GM21528 (cell line): ENCODE measurements at regions not wholly inside any gene's neighbourhood (a gene's known extent, or its start where the extent isn't known, plus 50 kb on each side); places are given as distances from the start of the nearest gene placed in this dataset.
A peak's percentile ranks its signal among the peaks of the same experiment; 100 is the strongest.

Source experiments
- ATAC-seq: cut with Tn5 transposase; IDR thresholded peaks from one replicate; pipeline ENCODE4 v1.9.1; 2021; ENCODE audit warnings: mild to moderate bottlenecking, moderate library complexity; ENCODE audit not compliant: unreplicated experiment, low FRiP score

DNA sequence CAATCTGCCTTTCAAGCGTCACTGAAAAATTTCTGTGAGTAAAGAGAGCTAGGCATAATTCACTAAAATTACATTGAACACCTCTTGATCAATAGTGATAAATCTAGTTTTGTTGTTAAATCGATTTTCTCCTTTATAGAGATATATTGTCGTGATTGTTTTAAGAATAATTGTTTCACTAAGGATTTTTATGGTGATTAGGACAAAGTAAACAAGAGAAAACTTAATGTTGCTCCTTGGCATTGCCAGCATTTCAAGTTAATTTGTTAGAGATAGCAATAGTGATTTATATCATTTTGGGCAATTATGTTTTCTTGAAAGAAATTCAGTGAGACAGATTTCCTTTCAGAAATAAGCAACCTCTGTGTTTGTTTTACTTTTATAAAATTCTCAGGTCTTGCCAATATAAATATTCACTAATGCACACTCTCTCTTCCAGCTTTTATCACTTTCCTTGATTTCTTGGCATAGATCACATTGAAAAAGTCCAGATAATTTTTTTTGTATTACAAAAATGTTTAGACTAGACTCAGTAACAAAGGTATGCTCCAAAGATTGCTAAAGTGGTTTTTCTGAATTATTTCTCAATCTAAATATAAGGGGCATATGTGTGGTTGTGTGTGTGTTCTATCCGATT, 538.7 kb downstream of the TFEC start:
- ATAC-seq = no peak

DNA sequence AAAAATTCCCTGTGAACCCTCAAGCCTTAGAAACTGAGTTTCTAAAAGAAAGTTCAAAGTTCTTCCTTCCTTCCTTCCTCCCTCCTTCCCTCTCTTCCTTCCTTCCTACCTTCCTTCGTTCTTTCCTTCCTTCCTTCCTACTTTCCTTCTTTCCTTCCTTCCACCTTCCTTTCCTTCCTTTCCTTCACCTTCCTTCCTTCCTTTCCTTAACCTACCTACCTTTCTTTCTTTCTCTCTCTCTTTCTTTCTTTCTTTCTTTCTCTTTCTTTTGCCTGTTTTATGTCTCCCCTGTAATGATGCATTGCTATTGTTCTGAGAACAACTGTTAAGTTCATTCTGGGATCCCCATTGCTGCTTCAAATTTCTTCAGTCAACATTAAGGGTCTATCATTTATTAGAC, 551.1 kb downstream of the TFEC start:
- ATAC-seq = no peak

DNA sequence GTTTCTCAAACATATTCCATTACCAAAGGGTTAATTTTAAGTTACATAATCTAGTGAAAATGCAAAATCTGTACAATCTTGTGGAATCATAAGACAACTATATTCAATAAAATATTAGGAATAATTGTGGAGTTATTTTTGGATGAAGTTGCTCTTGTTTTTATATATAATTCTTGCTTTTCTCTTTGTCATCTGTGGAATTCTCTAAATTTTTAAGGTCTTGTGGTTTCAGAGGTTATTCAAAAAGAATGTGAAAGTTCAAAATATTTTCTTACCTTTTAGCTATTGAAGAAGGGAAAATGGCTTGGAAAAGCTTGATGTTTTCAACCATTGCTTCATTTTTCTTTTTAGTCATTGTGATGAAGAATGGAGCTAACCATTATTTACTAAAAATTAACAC, 552.1 kb downstream of the TFEC start:
- no peak for ATAC-seq

DNA sequence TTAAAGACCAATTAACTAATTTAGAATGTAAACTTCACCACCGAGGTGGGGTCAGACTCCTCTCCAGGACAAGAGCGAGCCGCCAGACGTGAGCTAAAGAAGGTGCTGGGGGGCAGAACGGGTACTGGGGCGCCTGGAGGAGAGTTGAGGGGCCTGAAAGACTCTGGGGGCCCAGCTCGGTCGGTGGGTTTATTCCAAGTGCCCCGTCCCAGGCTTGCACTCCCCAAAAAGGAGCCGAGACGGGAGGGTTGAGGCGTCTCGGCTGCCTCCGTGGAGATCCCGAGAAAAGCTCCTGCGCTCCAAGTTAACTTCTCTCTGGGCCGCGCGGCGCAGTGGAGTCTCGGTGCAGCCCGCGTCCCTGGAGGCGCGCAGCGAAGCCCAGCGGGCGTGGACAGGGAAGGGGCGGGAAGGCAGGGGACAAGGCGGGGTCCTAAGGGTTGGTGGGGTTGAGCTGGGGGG, 553.3 kb downstream of the TFEC start:
- ATAC-seq = no peak

DNA sequence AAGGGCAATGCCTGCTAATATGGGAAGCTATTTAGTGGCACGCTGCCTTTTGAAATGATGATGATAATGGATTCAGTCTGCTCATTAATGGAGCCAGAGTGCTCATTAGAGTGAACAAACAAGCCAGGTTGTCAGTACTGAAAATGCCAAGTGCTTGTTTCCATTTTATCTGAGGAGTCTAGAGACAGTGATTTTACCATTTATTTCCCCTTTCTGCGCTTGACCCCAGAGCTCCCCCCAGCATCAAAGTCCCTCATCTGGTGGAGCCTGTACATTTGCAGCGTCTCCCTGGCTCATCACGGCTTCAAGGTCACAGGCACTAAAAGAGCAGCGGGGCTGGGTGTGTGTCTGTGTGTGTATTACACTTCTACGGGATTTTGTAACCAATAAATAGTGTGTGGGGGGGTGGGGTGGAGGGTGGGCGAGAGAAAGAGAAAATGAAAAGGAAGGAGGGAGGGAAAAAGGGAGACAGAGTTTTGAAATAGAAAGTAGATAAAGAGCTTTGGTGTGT, 553.8 kb downstream of the TFEC start:
- no peak for ATAC-seq

DNA sequence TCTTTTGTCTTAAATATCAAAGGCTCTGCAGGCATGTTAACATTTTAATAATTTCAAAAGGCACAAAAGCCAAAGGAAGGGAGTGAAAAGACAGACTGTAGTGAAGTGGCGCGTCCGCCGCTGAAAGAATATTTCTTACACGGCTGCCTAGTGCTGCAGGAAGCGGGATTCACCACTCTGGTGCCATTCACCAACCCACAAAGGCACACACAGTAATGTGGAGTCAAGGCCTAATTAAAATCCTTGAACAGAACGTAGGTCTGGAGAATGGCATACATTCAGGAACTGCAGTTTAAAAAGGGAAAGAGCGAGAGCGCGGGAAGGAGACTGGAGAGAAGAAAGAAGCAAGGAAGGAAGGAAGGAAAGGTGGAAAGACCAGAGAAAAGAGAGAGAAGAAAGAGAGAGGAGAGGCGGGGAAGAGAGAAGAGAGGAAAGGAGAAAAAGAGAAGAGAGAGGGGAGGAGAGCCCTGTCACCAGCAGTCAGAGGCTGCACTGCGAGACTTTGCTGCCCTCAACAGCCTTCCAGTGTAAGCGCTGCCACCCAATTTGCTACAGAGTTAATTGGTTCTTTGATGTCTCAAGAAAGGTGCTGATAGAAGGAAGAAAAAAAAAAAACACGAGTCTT, 554.0 kb downstream of the MDFIC start:
- no peak for ATAC-seq

DNA sequence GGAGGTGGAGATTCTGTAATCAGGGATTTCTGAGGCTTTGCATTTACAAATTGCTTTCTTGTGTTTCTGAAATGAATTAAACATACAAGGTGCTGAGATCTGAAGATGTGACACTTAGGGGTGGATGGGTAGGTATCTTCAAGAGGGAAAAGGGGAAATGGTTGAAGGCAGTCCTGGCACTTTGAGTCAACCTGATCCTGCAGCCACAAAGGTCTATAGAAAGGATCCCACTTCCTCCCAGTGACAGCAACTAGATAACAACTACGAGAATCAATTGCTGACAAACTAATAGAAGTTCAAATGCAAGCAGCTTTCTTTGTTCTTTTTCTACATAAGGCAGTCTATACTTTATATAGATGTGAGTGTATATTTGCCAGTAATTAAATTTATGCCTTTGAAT, 553.3 kb downstream of the MDFIC start:
- ATAC-seq = no peak

DNA sequence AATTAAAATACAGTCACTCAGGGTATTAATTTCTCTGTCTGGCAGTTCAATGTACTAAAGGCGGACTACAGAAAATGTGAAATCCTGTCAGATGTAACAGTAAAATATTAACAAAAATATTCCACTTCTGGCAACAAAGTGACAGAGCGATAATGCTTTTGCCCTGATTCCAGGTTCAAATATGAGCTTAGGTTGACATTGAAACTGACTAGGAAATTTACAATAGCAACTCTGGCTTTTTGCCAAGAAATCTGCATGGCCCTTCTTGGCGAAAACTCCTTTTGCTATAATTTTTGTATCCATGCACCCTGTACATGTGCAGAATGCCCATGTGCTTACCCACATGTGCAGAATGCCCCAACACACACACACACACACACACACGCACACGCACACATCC, 552.2 kb downstream of the MDFIC start:
- ATAC-seq = no peak

DNA sequence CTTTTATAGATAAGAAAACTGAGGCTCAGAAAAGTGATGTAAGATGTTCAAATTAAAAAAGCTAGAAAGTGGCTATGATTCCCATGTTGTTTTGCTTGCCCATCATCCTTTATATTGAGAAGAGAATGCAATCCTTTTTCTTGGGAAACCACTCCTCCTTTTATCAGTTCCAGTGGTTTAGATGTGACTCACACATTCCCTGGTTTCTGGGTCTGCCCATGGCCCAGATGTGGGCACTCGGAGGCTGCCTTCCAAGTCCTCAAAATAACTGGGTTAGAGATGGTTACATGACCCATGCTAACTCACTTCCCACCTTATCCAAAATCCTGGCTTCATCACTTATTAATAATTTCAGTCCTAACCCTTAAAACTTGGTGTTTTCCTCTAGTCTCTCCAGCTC, 550.0 kb downstream of the MDFIC start:
- ATAC-seq = no peak

DNA sequence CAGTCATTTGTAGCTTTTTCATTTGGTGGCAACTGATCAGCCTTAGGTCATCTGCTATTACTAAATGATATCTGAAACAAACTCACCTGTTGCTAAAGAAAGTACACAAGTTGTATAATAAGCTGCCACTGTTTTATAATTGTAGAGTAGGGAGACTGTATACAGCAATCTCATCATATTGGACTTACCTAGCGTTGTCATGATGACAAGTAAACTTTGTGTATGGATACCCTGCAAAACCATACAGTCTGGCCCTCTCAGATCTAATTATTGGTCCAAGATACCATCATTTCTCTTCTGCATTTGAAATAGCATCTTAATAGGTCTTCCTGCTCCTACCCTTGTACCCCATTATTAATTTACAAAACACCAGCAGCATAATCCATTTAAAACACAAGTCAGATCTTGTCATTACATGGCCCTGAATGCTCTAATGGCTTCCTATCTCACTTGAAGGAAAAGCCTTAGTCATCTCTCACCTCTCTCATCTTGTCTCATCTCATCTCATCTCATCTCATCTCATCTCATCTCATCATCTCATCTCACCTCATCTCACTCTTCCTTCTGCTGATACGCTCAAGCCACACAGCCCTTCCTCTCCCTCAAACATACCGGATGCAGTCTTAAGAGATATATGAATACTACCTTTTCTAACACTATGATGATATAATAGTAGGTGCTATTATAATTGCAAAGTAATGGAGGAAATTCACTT, 540.6 kb downstream of the MDFIC start:
- no peak for ATAC-seq

DNA sequence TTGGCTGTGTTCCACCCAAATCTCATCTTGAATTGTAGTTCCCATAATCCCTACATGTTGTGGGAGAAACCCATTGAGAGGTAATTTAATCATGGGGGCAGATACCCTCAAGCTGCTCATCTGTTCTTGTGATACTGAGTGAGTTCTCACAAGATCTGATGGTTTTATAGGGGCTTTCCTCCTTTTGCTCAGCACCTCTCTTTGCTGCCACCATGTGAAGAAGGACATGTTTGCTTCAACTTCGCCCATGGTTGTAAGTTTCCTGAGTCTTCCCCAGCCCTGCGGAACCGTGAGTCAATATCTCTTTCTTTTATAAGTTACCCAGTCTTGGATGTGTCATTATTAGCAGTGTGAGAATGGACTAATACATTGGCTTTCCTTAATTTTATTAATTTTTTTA, 527.8 kb downstream of the MDFIC start:
- ATAC-seq = no peak

DNA sequence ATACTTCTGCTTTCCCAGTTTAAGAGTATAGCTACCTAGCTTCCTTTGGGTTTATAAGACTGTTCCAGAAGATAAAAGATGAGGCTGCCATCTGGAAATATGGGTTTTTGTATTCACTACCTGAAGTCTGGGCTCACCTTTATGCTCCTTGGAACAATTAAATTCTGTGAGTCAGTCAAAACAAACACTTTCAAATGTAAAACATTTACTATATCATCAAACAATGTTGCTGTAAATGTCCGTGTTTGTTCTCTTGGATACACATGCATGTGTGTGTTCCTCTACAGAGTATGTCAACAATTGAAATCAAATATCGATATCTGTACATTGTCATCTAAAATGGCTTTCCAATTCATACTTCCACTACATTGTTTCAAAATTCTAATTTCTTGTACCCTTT, 525.6 kb downstream of the MDFIC start:
- ATAC-seq = no peak

DNA sequence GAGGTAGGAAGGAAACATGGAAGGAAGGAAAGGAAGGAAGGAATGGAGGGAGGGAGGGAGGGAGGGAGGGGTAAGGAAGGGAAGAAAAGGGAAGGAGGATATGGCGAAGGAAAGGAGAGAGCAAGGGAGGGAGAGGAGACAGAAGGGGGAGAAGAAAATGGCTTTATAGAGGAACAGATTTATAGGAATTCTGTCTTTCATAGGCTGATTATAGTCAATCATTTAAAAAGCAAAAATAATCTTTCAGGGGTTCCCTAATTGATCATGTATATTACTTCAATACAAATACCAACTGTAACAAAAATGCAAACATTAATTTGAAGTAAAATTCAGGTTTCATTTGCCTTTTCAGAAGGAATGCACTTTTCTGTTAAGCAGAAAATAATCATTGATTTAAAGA, 519.1 kb downstream of the MDFIC start:
- ATAC-seq = no peak

DNA sequence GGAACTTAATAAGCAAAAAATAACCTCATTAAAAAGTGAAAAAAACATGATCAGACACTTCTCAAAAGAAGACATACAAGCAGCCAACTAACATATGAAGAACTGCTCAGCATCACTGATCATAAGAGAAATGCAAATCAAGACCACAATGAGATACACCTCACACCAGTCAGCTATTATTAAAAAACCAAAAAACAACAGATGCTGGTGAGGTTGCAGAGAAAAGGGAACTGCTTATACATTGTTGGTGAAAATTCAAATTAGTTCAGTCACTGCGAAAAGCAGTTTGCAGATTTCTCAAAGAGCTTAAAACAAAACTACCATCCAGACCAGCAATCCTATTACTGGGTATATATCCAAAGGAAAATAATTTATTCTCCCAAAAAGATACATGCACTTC, 513.3 kb downstream of the MDFIC start:
- ATAC-seq = peak; percentile 88

DNA sequence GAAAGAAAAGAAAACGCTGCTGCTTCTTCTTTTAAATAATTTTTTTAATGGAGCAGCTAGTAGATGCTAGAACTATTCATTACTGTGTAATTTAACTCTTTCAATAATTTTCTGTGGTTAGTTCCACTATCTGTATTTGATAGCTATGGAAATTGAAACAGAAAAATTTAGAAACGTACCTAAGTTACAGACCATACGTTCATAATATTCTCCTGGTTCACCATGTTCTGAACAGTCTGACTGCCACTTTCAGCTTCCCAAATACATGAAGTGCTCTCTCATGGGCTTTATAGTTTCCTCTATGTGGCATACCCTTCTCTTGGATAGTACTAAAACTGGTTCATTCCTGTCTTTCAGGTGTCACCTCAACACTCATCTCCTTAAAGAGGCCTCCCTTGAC, 508.0 kb downstream of the MDFIC start:
- ATAC-seq = no peak

DNA sequence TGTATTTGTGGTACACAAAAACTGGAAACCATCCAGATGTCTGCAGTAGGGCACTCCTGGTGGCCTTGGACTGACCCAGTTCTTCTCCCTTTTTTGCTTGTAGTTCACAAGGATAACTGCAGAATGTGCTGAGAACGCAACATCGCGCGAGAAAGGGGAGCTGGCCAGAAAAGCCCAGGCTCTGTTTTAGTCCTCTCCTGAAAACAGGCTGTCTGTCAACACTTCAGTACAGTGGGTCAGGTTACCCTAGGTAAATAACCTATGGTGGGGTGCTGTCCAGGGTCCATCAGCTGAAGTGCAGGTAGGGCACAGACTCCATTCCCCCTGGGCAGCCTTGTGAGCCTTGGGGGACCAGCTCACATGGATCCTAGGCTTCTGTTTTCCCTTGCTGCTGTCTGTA, 495.8 kb downstream of the MDFIC start:
- ATAC-seq = no peak

DNA sequence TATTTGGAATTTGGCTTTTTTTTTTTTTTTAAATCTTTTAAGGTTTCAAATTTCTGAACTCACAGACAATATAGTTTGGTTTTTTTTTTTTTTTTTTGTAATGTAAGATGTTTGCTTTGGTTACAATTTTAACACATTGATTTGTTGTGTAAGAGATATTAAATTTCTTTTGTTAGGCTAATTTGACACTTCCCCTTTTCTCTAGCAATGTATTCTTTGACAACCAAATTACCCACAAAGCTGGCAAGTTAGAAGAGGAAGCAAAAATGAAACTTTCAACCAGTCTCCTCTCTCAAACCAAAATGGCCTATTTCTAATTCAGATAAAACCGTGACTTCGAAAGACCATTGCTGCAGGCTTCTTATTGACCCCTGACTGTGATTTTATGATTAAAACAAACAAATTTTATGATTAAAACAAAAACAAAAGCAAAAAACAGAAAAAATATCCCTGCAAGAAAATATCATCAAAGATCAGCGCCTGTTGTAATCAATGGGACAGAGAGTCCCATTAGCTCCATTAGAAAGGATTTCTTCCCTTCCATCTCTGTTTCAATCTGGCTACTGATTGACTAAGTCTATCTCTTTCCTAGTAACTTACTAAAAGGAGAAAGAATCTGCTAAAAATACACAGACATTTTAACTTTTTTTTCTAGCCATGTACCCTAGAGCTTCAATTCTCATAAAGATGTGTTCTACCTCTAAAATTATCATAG, 489.2 kb downstream of the MDFIC start:
- peak; percentile 96 for ATAC-seq

DNA sequence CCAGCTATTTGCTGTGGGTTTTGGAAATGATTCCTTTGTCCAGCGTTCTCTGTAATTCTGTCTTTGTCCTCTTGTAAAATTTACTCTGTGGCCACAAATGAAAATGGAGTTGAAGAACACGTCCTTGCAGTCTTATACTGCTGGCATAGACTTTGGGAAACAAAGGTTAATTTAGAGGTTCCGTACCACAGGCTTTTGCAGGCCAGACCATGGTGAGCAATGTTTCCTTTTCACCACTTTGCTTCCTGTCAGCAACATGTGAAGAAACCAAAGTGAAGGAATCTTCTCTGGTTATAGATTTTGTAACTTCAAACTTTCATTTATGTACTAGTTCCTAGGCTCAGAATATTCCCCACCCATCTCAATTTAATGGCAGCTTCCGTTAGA, 488.5 kb downstream of the MDFIC start:
- no peak for ATAC-seq

DNA sequence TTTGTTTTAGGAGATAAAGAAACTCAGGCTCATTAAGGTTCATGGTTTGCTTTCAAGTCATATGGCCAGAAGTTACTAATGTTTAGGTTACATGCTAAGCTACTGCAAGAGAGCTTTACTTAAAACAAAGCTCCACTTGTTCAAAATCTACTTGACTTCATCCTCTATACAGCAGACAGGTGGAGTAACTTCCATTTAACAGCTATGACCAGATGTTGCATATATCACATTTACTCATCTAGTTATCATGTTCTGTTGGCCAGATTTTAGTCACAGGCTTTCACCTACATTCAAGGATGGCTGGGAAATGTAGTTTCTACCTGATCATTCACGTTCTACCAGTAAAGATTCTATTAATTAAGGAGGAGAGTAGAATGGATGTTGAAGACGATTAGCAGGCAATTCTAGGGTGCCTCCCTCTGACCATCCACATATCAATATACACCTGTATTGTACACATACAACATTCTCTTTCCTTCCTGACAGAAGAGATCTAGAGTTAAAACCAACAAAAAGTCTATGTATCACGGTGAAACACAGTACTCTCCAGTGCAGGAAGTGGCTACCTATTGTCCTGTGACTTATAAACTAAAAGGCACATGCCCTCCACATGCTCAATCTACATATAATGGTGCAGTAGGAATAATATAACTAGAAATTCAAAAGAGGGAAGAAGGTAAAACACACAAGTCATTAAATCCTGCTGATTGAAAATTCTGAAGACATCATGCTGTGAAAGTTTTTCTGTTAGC, 488.0 kb downstream of the MDFIC start:
- ATAC-seq = no peak

DNA sequence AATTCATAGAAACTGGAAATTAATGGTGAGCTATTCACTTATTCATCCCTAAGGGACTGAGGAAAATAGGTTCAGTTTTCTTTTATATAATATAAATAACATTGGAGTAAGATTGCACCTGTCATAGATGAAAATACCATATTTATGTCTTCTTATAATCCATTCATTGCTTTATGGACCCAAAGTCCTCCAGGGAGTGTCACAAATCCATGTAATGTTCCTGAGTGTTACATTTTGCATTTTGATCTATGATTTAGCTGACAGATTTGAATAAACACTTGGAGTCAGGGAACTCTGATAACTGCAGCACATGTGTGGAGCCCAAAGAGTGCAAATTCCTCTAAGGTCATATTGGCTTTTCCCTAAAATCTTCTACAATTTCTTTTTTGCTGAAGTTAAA, 484.3 kb downstream of the MDFIC start:
- ATAC-seq = no peak
